ENCODE measurements at regions not wholly inside any gene's neighbourhood (a gene's known extent, or its start where the extent isn't known, plus 50 kb on each side); places are given as distances from the start of the nearest gene placed in this dataset.

- TF ChIP-seq CTCF (IDR thresholded peaks at IDR 0.05) (no peak), POLR2AphosphoS5 (IDR thresholded peaks at IDR 0.05) (no peak)
These were observed 64.0 kb upstream of the SNX19 start for GRCh38 chr11:130980071-130980862.
